Calu3 (cell line): ENCODE measurements at regions not wholly inside any gene's neighbourhood (a gene's known extent, or its start where the extent isn't known, plus 50 kb on each side); places are given as distances from the start of the nearest gene placed in this dataset.

Source experiments
- BruUV-seq: library from RNA; stranded (reverse); fragments of 400-500 nt; replicated peaks from 2 replicates; lab custom pipeline; 2021; lab: Mats Ljungman, UMichigan
- CTCF ChIA-PET: fragments of 300-600 bp; sonication (Branson Sonifier 250); formaldehyde crosslinking; loops from one replicate; lab custom pipeline; 2022; ENCODE audit warnings: antibody characterized with exemption; lab: Charles Lee
- DNase-seq: peaks from one replicate; pipeline ENCODE4 v3.0.0; 2022
- H3K27ac Mint-ChIP-seq: one replicate; pipeline ENCODE4 v1.8.0; 2022; ENCODE audit warnings: mixed read lengths; ENCODE audit not compliant: unreplicated experiment
- H3K27me3 Mint-ChIP-seq: one replicate; pipeline ENCODE4 v1.8.0; 2022; ENCODE audit warnings: mixed read lengths; ENCODE audit not compliant: unreplicated experiment
- H3K36me3 Mint-ChIP-seq: one replicate; pipeline ENCODE4 v1.8.0; 2022; ENCODE audit warnings: mild to moderate bottlenecking, moderate library complexity, mixed read lengths; ENCODE audit not compliant: insufficient read depth, unreplicated experiment
- H3K4me1 Mint-ChIP-seq: one replicate; pipeline ENCODE4 v1.8.0; 2022; ENCODE audit warnings: mild to moderate bottlenecking, low read depth, mixed read lengths; ENCODE audit not compliant: unreplicated experiment
- H3K4me3 Mint-ChIP-seq: one replicate; pipeline ENCODE4 v1.8.0; 2022; ENCODE audit warnings: mild to moderate bottlenecking, low read depth, moderate library complexity, mixed read lengths; ENCODE audit not compliant: unreplicated experiment
- H3K9me3 Mint-ChIP-seq: one replicate; pipeline ENCODE4 v1.8.0; 2022; ENCODE audit warnings: low read depth, mixed read lengths; ENCODE audit not compliant: unreplicated experiment
- CTCF ChIP-seq: fragments of 200-600 bp; IDR thresholded peaks from one replicate; pipeline ENCODE4 v1.8.0; 2022; ENCODE audit warnings: antibody characterized with exemption; ENCODE audit not compliant: unreplicated experiment
- intact Hi-C: fragments of 100-400 bp; cut with micrococcal nuclease; formaldehyde crosslinking; loops from one replicate; pipeline ENCODE4 v1.10.0; 2022; ENCODE audit not compliant: unreplicated experiment

GRCh38 chr14:85325134-85326017 lies 204.6 kb upstream of the FLRT2 start:
- Mint-ChIP-seq H3K4me3 (no peak overlapping the region), H3K9me3 (peaks cover 9% of the 10 kb centered on the region)
- no TSS peak for BruUV-seq

GRCh38 chr14:85332401-85332800 lies 197.5 kb upstream of the FLRT2 start:
- no peaks in the 10 kb centered on the region for H3K4me1 Mint-ChIP-seq
- intact Hi-C loops = no loop called here

More at GRCh38 chr14:85325134-85326017, 204.6 kb upstream of the FLRT2 start:
- Mint-ChIP-seq H3K4me1 (no peaks in the 10 kb centered on the region), H3K27me3 (no peaks in the 10 kb centered on the region), H3K27ac (no peak overlapping the region), H3K36me3 (no peaks in the 10 kb centered on the region)
- no peak for TF ChIP-seq CTCF
- CTCF ChIA-PET = no interaction called here
- DNase-seq = no peak
- intact Hi-C loops = no loop called here

GRCh38 chr14:85333313-85333712 lies 196.6 kb upstream of the FLRT2 start:
- no peak for TF ChIP-seq CTCF
- no peaks in the 10 kb centered on the region for H3K27me3 Mint-ChIP-seq
- BruUV-seq = no TSS peak
- no peaks in the 10 kb centered on the region for H3K4me1 Mint-ChIP-seq
- H3K9me3 Mint-ChIP-seq = peaks cover 3% of the 10 kb centered on the region
- no peak overlapping the region for H3K4me3 Mint-ChIP-seq
- DNase-seq = no peak
- CTCF ChIA-PET = no interaction called here
- intact Hi-C loops = no loop called here
- no peaks in the 10 kb centered on the region for H3K36me3 Mint-ChIP-seq
- H3K27ac Mint-ChIP-seq = no peak overlapping the region

More at GRCh38 chr14:85332401-85332800, 197.5 kb upstream of the FLRT2 start:
- no peak overlapping the region for H3K4me3 Mint-ChIP-seq
- no peaks in the 10 kb centered on the region for H3K27me3 Mint-ChIP-seq
- no peaks in the 10 kb centered on the region for H3K36me3 Mint-ChIP-seq
- no peak overlapping the region for H3K27ac Mint-ChIP-seq
- H3K9me3 Mint-ChIP-seq = peaks cover 5% of the 10 kb centered on the region
- no peak for TF ChIP-seq CTCF
- no TSS peak for BruUV-seq
- CTCF ChIA-PET = no interaction called here
- DNase-seq = no peak

- no peak overlapping the region for H3K4me3 Mint-ChIP-seq
- intact Hi-C loops = no loop called here
- H3K36me3 Mint-ChIP-seq = no peaks in the 10 kb centered on the region
- DNase-seq = no peak
- no peak overlapping the region for H3K27ac Mint-ChIP-seq
- CTCF ChIA-PET = no interaction called here
- no peaks in the 10 kb centered on the region for H3K27me3 Mint-ChIP-seq
- no peak for TF ChIP-seq CTCF
- H3K9me3 Mint-ChIP-seq = peaks cover 3% of the 10 kb centered on the region
- H3K4me1 Mint-ChIP-seq = no peaks in the 10 kb centered on the region
- BruUV-seq = no TSS peak
Observed at GRCh38 chr14:85333841-85334240, 196.1 kb upstream of the FLRT2 start.
